Mesothelial cell of epicardium (in vitro differentiated cells): ENCODE measurements at regions not wholly inside any gene's neighbourhood (a gene's known extent, or its start where the extent isn't known, plus 50 kb on each side); places are given as distances from the start of the nearest gene placed in this dataset.
A peak's percentile ranks its signal among the peaks of the same experiment; 100 is the strongest.

Experiments used
- DNase-seq, 2 experiments: peaks; one replicate each; pipeline ENCODE4 v3.0.0; 2021; ENCODE audit warnings: low spot score in 2 of 2; ENCODE audit not compliant: unreplicated experiment in 2 of 2
- H3K27ac Mint-ChIP-seq: 2 replicates; pipeline ENCODE4 v1.8.0; 2021; ENCODE audit warnings: mixed read lengths
- H3K27me3 Mint-ChIP-seq: 2 replicates; pipeline ENCODE4 v1.8.0; 2021; ENCODE audit warnings: low read depth, mixed read lengths
- H3K36me3 Mint-ChIP-seq: 2 replicates; pipeline ENCODE4 v1.8.0; 2021; ENCODE audit warnings: mixed read lengths
- H3K4me1 Mint-ChIP-seq: 2 replicates; pipeline ENCODE4 v1.8.0; 2021; ENCODE audit warnings: mixed read lengths
- H3K4me3 Mint-ChIP-seq: 2 replicates; pipeline ENCODE4 v1.8.0; 2021; ENCODE audit warnings: mild to moderate bottlenecking, moderate library complexity, mixed read lengths
- H3K9me3 Mint-ChIP-seq: 2 replicates; pipeline ENCODE4 v1.8.0; 2021; ENCODE audit warnings: mixed read lengths
- CTCF ChIP-seq: fragments of 200-600 bp; sonication (generic); IDR thresholded peaks from one replicate; pipeline ENCODE4 v1.5.0; 2021; ENCODE audit warnings: antibody characterized with exemption; ENCODE audit not compliant: unreplicated experiment

GRCh38 chr15:31478702-31479221 is 152.1 kb downstream of the KLF13 start:
- no peak for DNase-seq

GRCh38 chr15:31480356-31481025 is 153.9 kb downstream of the KLF13 start:
- H3K36me3 Mint-ChIP-seq: peaks cover 4% of the 10 kb centered on the region
- no peak for TF ChIP-seq CTCF
- no peak for DNase-seq
- no peak overlapping the region for H3K27ac Mint-ChIP-seq
- H3K4me1 Mint-ChIP-seq: no peaks in the 10 kb centered on the region
- peaks cover 9% of the 10 kb centered on the region for H3K9me3 Mint-ChIP-seq
- H3K27me3 Mint-ChIP-seq: peaks cover 59% of the 10 kb centered on the region
- no peak overlapping the region for H3K4me3 Mint-ChIP-seq

More at GRCh38 chr15:31478702-31479221, 152.1 kb downstream of the KLF13 start:
- H3K27ac Mint-ChIP-seq: no peak overlapping the region
- no peak for TF ChIP-seq CTCF
- H3K9me3 Mint-ChIP-seq: peaks cover 4% of the 10 kb centered on the region
- H3K4me1 Mint-ChIP-seq: no peaks in the 10 kb centered on the region
- peaks cover 43% of the 10 kb centered on the region for H3K27me3 Mint-ChIP-seq
- no peaks in the 10 kb centered on the region for H3K36me3 Mint-ChIP-seq
- H3K4me3 Mint-ChIP-seq: no peak overlapping the region

GRCh38 chr15:31481142-31481541 is 154.5 kb downstream of the KLF13 start:
- Mint-ChIP-seq H3K27ac (no peak overlapping the region), H3K4me3 (no peak overlapping the region), H3K4me1 (no peaks in the 10 kb centered on the region), H3K36me3 (peaks cover 4% of the 10 kb centered on the region), H3K9me3 (peaks cover 9% of the 10 kb centered on the region), H3K27me3 (peaks cover 66% of the 10 kb centered on the region)
- no peak for TF ChIP-seq CTCF
- DNase-seq: no peak

GRCh38 chr15:31482122-31482922 is 155.7 kb downstream of the KLF13 start:
- DNase-seq: no peak
- Mint-ChIP-seq H3K27me3 (peaks cover 75% of the 10 kb centered on the region), H3K9me3 (peaks cover 9% of the 10 kb centered on the region), H3K27ac (no peak overlapping the region), H3K4me1 (no peaks in the 10 kb centered on the region), H3K4me3 (no peak overlapping the region), H3K36me3 (peaks cover 4% of the 10 kb centered on the region)
- TF ChIP-seq CTCF: no peak

GRCh38 chr15:31483053-31483985 is 156.7 kb downstream of the KLF13 start:
- Mint-ChIP-seq H3K9me3 (peaks cover 5% of the 10 kb centered on the region), H3K27ac (no peak overlapping the region), H3K27me3 (peaks cover 79% of the 10 kb centered on the region), H3K4me1 (no peaks in the 10 kb centered on the region), H3K4me3 (peak overlapping the region; percentile 59), H3K36me3 (peaks cover 4% of the 10 kb centered on the region)
- DNase-seq: peak in 1 of 2 experiments; percentile 38
- TF ChIP-seq CTCF: no peak
